MCF 10A (cell line): ENCODE measurements at regions not wholly inside any gene's neighbourhood (a gene's known extent, or its start where the extent isn't known, plus 50 kb on each side); places are given as distances from the start of the nearest gene placed in this dataset.
A peak's percentile ranks its signal among the peaks of the same experiment; 100 is the strongest.
"Not testable (repeated sequence)": the region's sequence is repeated elsewhere in the genome, so short reads cannot be mapped to it uniquely, and the experiment has no call there.

ENCODE experiments used
- BruUV-seq: library from RNA; stranded (reverse); fragments of 400-500 nt; replicated peaks from 2 replicates; lab custom pipeline; 2021; lab: Mats Ljungman, UMichigan
- CTCF ChIA-PET: fragments of 300-600 bp; sonication (Branson Sonifier 250); formaldehyde crosslinking; extraction: SDS; loops from one replicate; lab custom pipeline; 2021; ENCODE audit warnings: antibody characterized with exemption, inconsistent platforms; lab: Yijun Ruan, JAX
- POLR2A ChIA-PET: fragments of 300-600, 350-650 bp; sonication (Branson Sonifier 250); formaldehyde crosslinking; extraction: SDS; loops from one replicate; lab custom pipeline; 2020; ENCODE audit warnings: antibody characterized with exemption, inconsistent platforms; lab: Yijun Ruan, JAX
- DNase-seq: peaks from one replicate; pipeline ENCODE4 v3.0.0-alpha.2; 2018; ENCODE audit not compliant: unreplicated experiment
- H3K27ac Mint-ChIP-seq: one replicate; pipeline ENCODE4 v1.8.0; 2022; ENCODE audit warnings: mild to moderate bottlenecking, low read depth, mixed read lengths; ENCODE audit not compliant: unreplicated experiment
- H3K27me3 Mint-ChIP-seq: one replicate; pipeline ENCODE4 v1.8.0; 2022; ENCODE audit warnings: mixed read lengths; ENCODE audit not compliant: insufficient read depth, unreplicated experiment
- H3K36me3 Mint-ChIP-seq: one replicate; pipeline ENCODE4 v1.8.0; 2022; ENCODE audit warnings: mild to moderate bottlenecking, moderate library complexity, mixed read lengths; ENCODE audit not compliant: insufficient read depth, unreplicated experiment
- H3K4me1 Mint-ChIP-seq: one replicate; pipeline ENCODE4 v1.8.0; 2022; ENCODE audit warnings: mixed read lengths; ENCODE audit not compliant: insufficient read depth, unreplicated experiment
- H3K4me3 Mint-ChIP-seq: one replicate; pipeline ENCODE4 v1.8.0; 2022; ENCODE audit warnings: mild to moderate bottlenecking, moderate library complexity, mixed read lengths; ENCODE audit not compliant: unreplicated experiment
- H3K9me3 Mint-ChIP-seq: one replicate; pipeline ENCODE4 v1.8.0; 2022; ENCODE audit warnings: mixed read lengths; ENCODE audit not compliant: unreplicated experiment
- CTCF ChIP-seq: fragments of 200-600 bp; IDR thresholded peaks from one replicate; pipeline ENCODE4 v1.8.0; 2022; ENCODE audit warnings: antibody characterized with exemption, mild to moderate bottlenecking; ENCODE audit not compliant: unreplicated experiment
- intact Hi-C: fragments of 100-400 bp; cut with micrococcal nuclease; formaldehyde crosslinking; loops from 2 replicates; pipeline ENCODE4 v1.14.1; 2022

- TF ChIP-seq CTCF, result peak; percentile 12
- ChIA-PET CTCF (interaction anchor here (0.6 to 2.0 kb wide), 6 partner anchors 20 to 380 kb away, joined by 3 to 10 read pairs (median 3); no protein-coding TSS in a partner anchor), POLR2A (interaction anchor here (0.6 to 1.6 kb wide), 7 partner anchors 62 to 707 kb away, joined by 3 to 5 read pairs (median 3); no protein-coding TSS in a partner anchor)
- no peak overlapping the region for H3K4me3 Mint-ChIP-seq
- peaks cover 6% of the 10 kb centered on the region for H3K4me1 Mint-ChIP-seq
- peak overlapping the region; percentile 42 for H3K27ac Mint-ChIP-seq
- intact Hi-C loops, result loop anchor here (5.0 kb wide), 1 partner anchor 239 kb away; no protein-coding TSS in a partner anchor
- peak; percentile 93 for DNase-seq
- no peaks in the 10 kb centered on the region for H3K36me3 Mint-ChIP-seq
- no peaks in the 10 kb centered on the region for H3K9me3 Mint-ChIP-seq
- no TSS peak for BruUV-seq
- no peaks in the 10 kb centered on the region for H3K27me3 Mint-ChIP-seq
Observed at GRCh38 chr3:157856078-157856939, 249.9 kb downstream of the SHOX2 start.

DNA sequence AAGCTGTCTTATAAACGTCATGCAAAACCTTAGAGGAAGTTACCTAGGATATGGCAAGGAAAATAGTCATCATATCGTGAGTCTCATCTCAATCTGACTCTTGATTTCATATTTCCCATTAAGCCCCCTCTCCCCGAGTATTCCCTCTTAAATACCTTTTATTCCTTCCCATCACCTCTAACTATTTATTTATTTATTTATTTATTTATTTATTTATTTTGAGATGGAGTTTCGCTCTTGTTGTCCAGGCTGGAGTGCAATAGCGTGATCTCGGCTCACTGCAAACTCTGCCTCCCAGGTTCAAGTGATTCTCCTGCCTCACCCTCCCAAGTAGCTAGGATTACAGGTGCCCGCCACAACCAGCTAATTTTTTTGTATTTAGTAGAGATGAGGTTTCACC lies 260.4 kb downstream of the SHOX2 start:
- H3K4me1 Mint-ChIP-seq, BruUV-seq, H3K27me3 Mint-ChIP-seq, DNase-seq, H3K9me3 Mint-ChIP-seq, H3K4me3 Mint-ChIP-seq, H3K36me3 Mint-ChIP-seq, H3K27ac Mint-ChIP-seq, intact Hi-C loops, POLR2A ChIA-PET: not testable (repeated sequence)
- CTCF ChIA-PET, result interaction anchor here (1.0 to 1.9 kb wide), 2 partner anchors 25 to 78 kb away, joined by 4 read pairs; no protein-coding TSS in a partner anchor

- Mint-ChIP-seq H3K27ac (no peak overlapping the region), H3K4me1 (no peaks in the 10 kb centered on the region), H3K4me3 (no peak overlapping the region), H3K9me3 (no peaks in the 10 kb centered on the region), H3K36me3 (no peaks in the 10 kb centered on the region), H3K27me3 (no peaks in the 10 kb centered on the region)
- BruUV-seq, result no TSS peak
- intact Hi-C loops, result no loop called here
- POLR2A ChIA-PET, result interaction anchor here (0.7 kb wide), 1 partner anchor 71 kb away, joined by 3 read pairs; no protein-coding TSS in a partner anchor
- CTCF ChIA-PET, result interaction anchor here (1.9 kb wide), 1 partner anchor 78 kb away, joined by 4 read pairs; no protein-coding TSS in a partner anchor
- TF ChIP-seq CTCF, result no peak
- peak; percentile 15 for DNase-seq
Observed at GRCh38 chr3:157844800-157845565, 261.2 kb downstream of the SHOX2 start.

DNA sequence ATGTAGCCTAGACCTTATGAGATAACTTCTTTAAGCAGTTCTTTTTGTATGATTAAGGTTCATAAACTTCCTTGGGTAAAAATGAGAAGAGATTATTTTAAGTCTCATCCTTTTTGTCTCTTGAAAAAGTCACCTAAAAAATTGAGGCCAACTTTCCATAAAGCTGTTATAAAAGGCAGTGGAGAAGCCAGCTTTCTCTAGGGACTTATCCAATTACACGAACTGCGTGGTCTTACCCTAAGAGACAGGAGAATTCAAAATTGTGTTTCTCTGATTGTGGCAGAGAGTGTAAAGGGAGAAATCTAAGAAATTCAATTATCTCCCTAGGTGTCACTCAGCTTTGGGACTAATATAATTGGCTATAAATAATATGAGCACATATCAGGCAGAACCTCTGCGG lies 262.0 kb downstream of the SHOX2 start:
- Mint-ChIP-seq H3K36me3 (no peaks in the 10 kb centered on the region), H3K27ac (no peak overlapping the region), H3K4me1 (no peaks in the 10 kb centered on the region), H3K9me3 (no peaks in the 10 kb centered on the region), H3K4me3 (no peak overlapping the region), H3K27me3 (no peaks in the 10 kb centered on the region)
- POLR2A ChIA-PET, result interaction anchor here (0.7 kb wide), 1 partner anchor 71 kb away, joined by 3 read pairs; no protein-coding TSS in a partner anchor
- TF ChIP-seq CTCF, result no peak
- no peak for DNase-seq
- intact Hi-C loops, result no loop called here
- no TSS peak for BruUV-seq
- CTCF ChIA-PET, result interaction anchor here (0.5 to 1.9 kb wide), 2 partner anchors 56 to 77 kb away, joined by 3 to 4 read pairs; no protein-coding TSS in a partner anchor
